Thyroid gland (tissue), 4 donors: ENCODE measurements at regions not wholly inside any gene's neighbourhood (a gene's known extent, or its start where the extent isn't known, plus 50 kb on each side); places are given as distances from the start of the nearest gene placed in this dataset.

Source experiments
- DNase-seq, 2 donors: peaks; one replicate each; pipeline ENCODE4 v3.0.0-alpha.2; 2019
- H3K27ac ChIP-seq, 3 donors: fragments of 200-600 bp; sonication (generic); 1 replicate in 2 of 3; 2 replicates in 1 of 3; pipeline ENCODE4 v1.5.1; 2016 to 2019; ENCODE audit warnings: mild to moderate bottlenecking in 1 of 3, moderate library complexity in 1 of 3
- H3K27me3 ChIP-seq: fragments of 200-600 bp; sonication (generic); one replicate; pipeline ENCODE4 v1.5.1; 2019
- H3K36me3 ChIP-seq, 2 donors: fragments of 200-600 bp; sonication (generic); one replicate each; pipeline ENCODE4 v1.5.1; 2016 to 2019
- H3K4me1 ChIP-seq, 2 donors: fragments of 200-600 bp; sonication (generic); one replicate each; pipeline ENCODE4 v1.5.1; 2017 to 2019
- H3K4me3 ChIP-seq, 3 donors: fragments of 200-600 bp; sonication (generic); replicated peaks in 1 of 3; 1 replicate in 2 of 3; 2 replicates in 1 of 3; pipeline ENCODE4 v1.5.1; 2016; ENCODE audit warnings: mild to moderate bottlenecking in 1 of 3
- H3K9me3 ChIP-seq: fragments of 200-600 bp; sonication (generic); one replicate; pipeline ENCODE4 v1.5.1; 2017
- POLR2A ChIP-seq, 2 donors: fragments of 450-650 bp; IDR thresholded peaks; one replicate each; pipeline ENCODE4 v1.6.1; 2017; ENCODE audit warnings: antibody characterized with exemption in 2 of 2, mild to moderate bottlenecking in 2 of 2, moderate library complexity in 1 of 2
- WGBS, 2 donors: methylation state at CpG; one replicate each; pipeline ENCODE4 v1.1.5; 2017; 5-methylcytosine and 5-hydroxymethylcytosine counted together
- intact Hi-C: fragments of 100-400 bp; cut with DNase I; formaldehyde crosslinking; loops from one replicate; pipeline ENCODE4 v1.15.1; 2023
- TF ChIP-seq, protein P1 (sequence below), 6 experiments: fragments of 200-600 bp in 3 of 6; fragments of 450-650 bp in 3 of 6; sonication (generic) in 3 of 6; IDR thresholded peaks; one replicate each; pipeline ENCODE4 v1.5.1; 2016 to 2019; ENCODE audit warnings: antibody characterized with exemption in 6 of 6, mild to moderate bottlenecking in 2 of 6, inconsistent platforms in 1 of 6, moderate library complexity in 1 of 6

DNA sequence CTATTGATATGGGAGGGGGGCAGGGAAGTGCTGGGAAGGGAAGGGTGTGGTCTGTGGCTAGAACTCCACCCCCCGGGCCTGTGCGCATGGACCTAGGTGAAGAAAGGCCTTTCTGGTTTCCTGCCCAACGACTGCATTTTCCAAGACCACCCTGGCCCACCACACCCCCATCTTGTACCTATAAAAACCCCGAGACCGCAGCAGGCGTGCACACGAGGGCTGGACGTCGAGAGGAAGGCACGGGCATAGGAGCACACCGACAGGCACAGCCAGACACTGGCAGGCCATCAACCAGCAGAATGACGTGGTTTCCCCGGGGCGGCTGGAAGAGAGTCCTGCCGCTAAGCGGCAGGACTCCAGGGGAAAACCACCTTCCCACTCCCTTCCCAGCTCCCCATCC is 981.1 kb downstream of the PCDH7 start:
- Histone ChIP-seq H3K36me3 (no peaks in the 10 kb centered on the region), H3K27ac (no peak overlapping the region), H3K4me1 (no peaks in the 10 kb centered on the region), H3K27me3 (no peaks in the 10 kb centered on the region), H3K4me3 (no peak overlapping the region), H3K9me3 (no peaks in the 10 kb centered on the region)
- 94 to 95% methylated on average over 15 to 16 of the region's 16 CpGs for WGBS, 2 donors
- no peak for DNase-seq
- TF ChIP-seq, protein P1, sequence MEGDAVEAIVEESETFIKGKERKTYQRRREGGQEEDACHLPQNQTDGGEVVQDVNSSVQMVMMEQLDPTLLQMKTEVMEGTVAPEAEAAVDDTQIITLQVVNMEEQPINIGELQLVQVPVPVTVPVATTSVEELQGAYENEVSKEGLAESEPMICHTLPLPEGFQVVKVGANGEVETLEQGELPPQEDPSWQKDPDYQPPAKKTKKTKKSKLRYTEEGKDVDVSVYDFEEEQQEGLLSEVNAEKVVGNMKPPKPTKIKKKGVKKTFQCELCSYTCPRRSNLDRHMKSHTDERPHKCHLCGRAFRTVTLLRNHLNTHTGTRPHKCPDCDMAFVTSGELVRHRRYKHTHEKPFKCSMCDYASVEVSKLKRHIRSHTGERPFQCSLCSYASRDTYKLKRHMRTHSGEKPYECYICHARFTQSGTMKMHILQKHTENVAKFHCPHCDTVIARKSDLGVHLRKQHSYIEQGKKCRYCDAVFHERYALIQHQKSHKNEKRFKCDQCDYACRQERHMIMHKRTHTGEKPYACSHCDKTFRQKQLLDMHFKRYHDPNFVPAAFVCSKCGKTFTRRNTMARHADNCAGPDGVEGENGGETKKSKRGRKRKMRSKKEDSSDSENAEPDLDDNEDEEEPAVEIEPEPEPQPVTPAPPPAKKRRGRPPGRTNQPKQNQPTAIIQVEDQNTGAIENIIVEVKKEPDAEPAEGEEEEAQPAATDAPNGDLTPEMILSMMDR (IDR thresholded peaks at IDR 0.05): no peak
- no peak for TF ChIP-seq POLR2A (IDR thresholded peaks at IDR 0.05)
- intact Hi-C loops: no loop called here

DNA sequence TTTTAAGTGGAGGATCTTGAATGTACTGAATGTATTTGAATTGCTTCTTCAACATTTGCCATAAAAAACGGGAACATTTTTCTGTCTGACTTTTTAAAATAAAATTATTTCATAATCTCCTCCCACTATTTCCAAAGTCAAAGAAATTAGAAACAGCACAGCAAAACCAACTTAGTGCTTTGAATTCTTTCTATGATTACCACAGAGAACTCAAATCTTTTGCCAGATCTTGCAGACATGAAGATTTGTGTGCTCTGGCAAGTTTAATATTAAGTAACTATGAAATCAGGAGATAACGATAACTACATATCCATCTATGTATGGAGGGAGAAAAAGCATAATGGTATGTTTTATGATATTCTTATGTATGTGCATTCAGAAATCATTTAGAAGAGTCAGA is 982.2 kb downstream of the PCDH7 start:
- no peak overlapping the region for H3K27ac ChIP-seq
- no peaks in the 10 kb centered on the region for H3K9me3 ChIP-seq
- intact Hi-C loops: no loop called here
- H3K27me3 ChIP-seq: no peaks in the 10 kb centered on the region
- WGBS, 2 donors: 78 to 79% methylated on average over 2 of the region's 2 CpGs
- H3K4me1 ChIP-seq: no peaks in the 10 kb centered on the region
- TF ChIP-seq, protein P1 (IDR thresholded peaks at IDR 0.05): no peak
- no peak for TF ChIP-seq POLR2A (IDR thresholded peaks at IDR 0.05)
- no peak overlapping the region for H3K4me3 ChIP-seq
- no peaks in the 10 kb centered on the region for H3K36me3 ChIP-seq
- no peak for DNase-seq

DNA sequence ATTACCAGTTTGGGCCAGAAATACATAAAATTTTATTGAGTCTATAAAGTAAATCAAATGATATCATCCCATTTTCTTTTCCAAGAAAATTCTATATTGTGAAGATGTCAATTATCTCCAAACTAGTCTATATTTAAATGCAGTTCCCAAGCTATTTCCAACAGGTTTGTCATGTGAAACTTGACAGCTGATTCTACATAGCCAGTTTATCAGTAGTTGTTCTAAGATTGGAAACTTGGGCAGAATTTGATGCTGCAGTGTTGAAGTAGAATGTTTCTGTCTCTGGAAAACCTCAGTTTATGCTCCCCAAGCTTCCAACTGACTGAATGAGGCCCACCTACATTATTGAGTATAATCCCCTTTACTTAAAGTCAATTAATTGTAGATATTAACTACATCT is 994.1 kb downstream of the PCDH7 start:
- Histone ChIP-seq H3K27ac (no peak overlapping the region), H3K4me1 (no peaks in the 10 kb centered on the region), H3K27me3 (no peaks in the 10 kb centered on the region), H3K9me3 (no peaks in the 10 kb centered on the region), H3K4me3 (no peak overlapping the region), H3K36me3 (no peaks in the 10 kb centered on the region)
- TF ChIP-seq POLR2A (IDR thresholded peaks at IDR 0.05): no peak
- intact Hi-C loops: no loop called here
- DNase-seq: no peak

DNA sequence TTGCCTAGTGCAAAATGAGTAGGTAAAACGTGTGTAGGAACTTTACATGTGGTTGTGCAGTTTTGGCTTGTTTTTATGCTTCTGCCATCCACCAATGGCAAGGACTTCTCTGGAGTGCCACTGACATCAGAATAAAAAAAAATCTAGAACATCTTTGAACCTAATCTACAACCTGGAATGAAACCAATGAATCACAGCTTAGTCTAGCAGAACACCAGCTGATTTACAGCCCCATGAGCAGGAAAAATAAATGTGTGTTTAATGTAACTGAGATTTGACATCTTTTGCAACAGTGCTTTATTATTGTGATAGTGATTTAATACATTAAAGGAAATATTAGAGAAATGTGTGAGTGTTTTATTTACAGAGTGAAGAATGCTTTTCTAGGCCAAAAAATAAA is 995.1 kb downstream of the PCDH7 start:
- no peaks in the 10 kb centered on the region for H3K9me3 ChIP-seq
- WGBS, 2 donors: 59% methylated on average over 1 of the region's 1 CpG
- H3K4me1 ChIP-seq: no peaks in the 10 kb centered on the region
- no peak overlapping the region for H3K4me3 ChIP-seq
- H3K27ac ChIP-seq: no peak overlapping the region
- no peaks in the 10 kb centered on the region for H3K36me3 ChIP-seq
- TF ChIP-seq POLR2A (IDR thresholded peaks at IDR 0.05): no peak
- TF ChIP-seq, protein P1 (IDR thresholded peaks at IDR 0.05): no peak
- no peaks in the 10 kb centered on the region for H3K27me3 ChIP-seq
- no peak for DNase-seq
- intact Hi-C loops: no loop called here

DNA sequence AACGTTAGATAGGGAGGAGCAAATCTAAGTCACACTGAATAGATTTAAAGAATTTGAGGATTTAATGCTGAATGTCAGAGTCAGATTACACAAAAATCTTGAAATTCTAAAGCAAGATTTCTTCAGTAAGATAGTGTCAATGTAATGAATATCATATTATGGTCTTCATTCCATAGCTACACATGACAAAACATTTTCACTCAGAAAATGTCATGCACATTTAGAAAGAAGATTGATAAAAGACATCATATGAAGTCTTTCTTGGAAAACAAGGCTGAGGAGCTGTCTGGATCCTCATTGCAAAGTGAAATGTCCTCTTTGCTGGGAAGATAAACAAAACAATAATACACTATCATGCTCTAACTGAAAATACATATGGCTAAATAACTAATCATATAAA is 1006.9 kb downstream of the PCDH7 start:
- DNase-seq: no peak
- TF ChIP-seq POLR2A (IDR thresholded peaks at IDR 0.05): no peak
- TF ChIP-seq, protein P1 (IDR thresholded peaks at IDR 0.05): no peak
- 53 to 62% methylated on average over 1 of the region's 1 CpG for WGBS, 2 donors

DNA sequence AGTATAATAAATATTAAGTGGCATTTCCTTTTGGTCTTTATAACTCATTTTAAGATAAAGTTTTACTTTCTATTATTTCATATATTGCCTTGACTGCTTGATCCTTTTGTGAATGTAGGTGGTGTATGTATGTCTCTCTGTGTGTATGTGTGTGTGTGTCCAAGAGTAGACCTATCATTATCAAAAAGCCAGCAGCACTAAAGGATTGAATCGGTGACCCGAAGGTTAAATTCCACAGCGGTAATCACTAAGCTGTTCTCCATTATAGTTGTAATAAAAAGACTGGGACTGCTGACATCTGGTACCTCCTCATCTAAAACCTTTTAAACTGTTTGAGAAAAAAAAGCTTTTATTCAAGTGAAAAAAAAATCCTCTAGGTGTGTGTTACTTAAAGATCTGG is 1014.8 kb downstream of the PCDH7 start:
- WGBS, 2 donors: 93 to 97% methylated on average over 3 of the region's 3 CpGs

More for the DNA sequence above, 1006.9 kb downstream of the PCDH7 start:
- Histone ChIP-seq H3K4me1 (no peaks in the 10 kb centered on the region), H3K27me3 (no peaks in the 10 kb centered on the region), H3K27ac (no peak overlapping the region), H3K36me3 (no peaks in the 10 kb centered on the region), H3K4me3 (no peak overlapping the region), H3K9me3 (no peaks in the 10 kb centered on the region)
- intact Hi-C loops: no loop called here

More for the DNA sequence above, 1014.8 kb downstream of the PCDH7 start:
- TF ChIP-seq POLR2A (IDR thresholded peaks at IDR 0.05): no peak
- TF ChIP-seq, protein P1 (IDR thresholded peaks at IDR 0.05): no peak
- Histone ChIP-seq H3K9me3 (no peaks in the 10 kb centered on the region), H3K4me1 (no peaks in the 10 kb centered on the region), H3K4me3 (no peak overlapping the region), H3K27ac (no peak overlapping the region), H3K27me3 (no peaks in the 10 kb centered on the region), H3K36me3 (no peaks in the 10 kb centered on the region)
- DNase-seq: no peak
- intact Hi-C loops: no loop called here
